ENCODE measurements at regions not wholly inside any gene's neighbourhood (a gene's known extent, or its start where the extent isn't known, plus 50 kb on each side); places are given as distances from the start of the nearest gene placed in this dataset.

GRCh38 chr10:108374991-108375390 lies 1210.5 kb upstream of the SORCS1 start:
- Mint-ChIP-seq H3K27ac (no peak overlapping the region), H3K4me3 (no peak overlapping the region), H3K9me3 (peaks cover 12% of the 10 kb centered on the region), H3K4me1 (no peaks in the 10 kb centered on the region), H3K36me3 (ENCODE audit: low read depth) (no peaks in the 10 kb centered on the region), H3K27me3 (no peaks in the 10 kb centered on the region)
- ChIA-PET CTCF (no interaction called here), POLR2A (no interaction called here)
- DNase-seq, result no peak

- no peak overlapping the region for H3K27ac Mint-ChIP-seq
- H3K4me3 Mint-ChIP-seq, result no peak overlapping the region
- POLR2A ChIA-PET, result no interaction called here
- no peak for DNase-seq
- CTCF ChIA-PET, result no interaction called here
- no peaks in the 10 kb centered on the region for H3K27me3 Mint-ChIP-seq
- peaks cover 4% of the 10 kb centered on the region for H3K9me3 Mint-ChIP-seq
- H3K4me1 Mint-ChIP-seq, result no peaks in the 10 kb centered on the region
- no peaks in the 10 kb centered on the region for H3K36me3 Mint-ChIP-seq (ENCODE audit: low read depth)
These were observed 1201.0 kb upstream of the SORCS1 start for GRCh38 chr10:108365541-108365940.

GRCh38 chr10:108363576-108363975 lies 1199.1 kb upstream of the SORCS1 start:
- POLR2A ChIA-PET, result no interaction called here

GRCh38 chr10:108362961-108363360 lies 1198.5 kb upstream of the SORCS1 start:
- no peak overlapping the region for H3K4me3 Mint-ChIP-seq
- no peaks in the 10 kb centered on the region for H3K36me3 Mint-ChIP-seq (ENCODE audit: low read depth)
- ChIA-PET CTCF (no interaction called here), POLR2A (no interaction called here)
- no peaks in the 10 kb centered on the region for H3K4me1 Mint-ChIP-seq
- H3K27ac Mint-ChIP-seq, result no peak overlapping the region
- H3K9me3 Mint-ChIP-seq, result peaks cover 2% of the 10 kb centered on the region
- DNase-seq, result no peak
- no peaks in the 10 kb centered on the region for H3K27me3 Mint-ChIP-seq

More at GRCh38 chr10:108363576-108363975, 1199.1 kb upstream of the SORCS1 start:
- H3K27ac Mint-ChIP-seq, result no peak overlapping the region
- H3K9me3 Mint-ChIP-seq, result peaks cover 4% of the 10 kb centered on the region
- CTCF ChIA-PET, result no interaction called here
- H3K4me3 Mint-ChIP-seq, result no peak overlapping the region
- no peak for DNase-seq
- no peaks in the 10 kb centered on the region for H3K36me3 Mint-ChIP-seq (ENCODE audit: low read depth)
- H3K4me1 Mint-ChIP-seq, result no peaks in the 10 kb centered on the region
- H3K27me3 Mint-ChIP-seq, result no peaks in the 10 kb centered on the region

- no peak overlapping the region for H3K27ac Mint-ChIP-seq
- POLR2A ChIA-PET, result no interaction called here
- H3K27me3 Mint-ChIP-seq, result no peaks in the 10 kb centered on the region
- no peak overlapping the region for H3K4me3 Mint-ChIP-seq
- DNase-seq, result no peak
- no peaks in the 10 kb centered on the region for H3K4me1 Mint-ChIP-seq
- CTCF ChIA-PET, result no interaction called here
- no peaks in the 10 kb centered on the region for H3K36me3 Mint-ChIP-seq (ENCODE audit: low read depth)
- peaks cover 4% of the 10 kb centered on the region for H3K9me3 Mint-ChIP-seq
These were observed 1197.8 kb upstream of the SORCS1 start for GRCh38 chr10:108362296-108362695.

- no peak overlapping the region for H3K4me3 Mint-ChIP-seq
- no peak for DNase-seq
- no peak overlapping the region for H3K27ac Mint-ChIP-seq
- peaks cover 10% of the 10 kb centered on the region for H3K9me3 Mint-ChIP-seq
- ChIA-PET CTCF (no interaction called here), POLR2A (no interaction called here)
- H3K36me3 Mint-ChIP-seq (ENCODE audit: low read depth), result no peaks in the 10 kb centered on the region
- H3K4me1 Mint-ChIP-seq, result no peaks in the 10 kb centered on the region
- no peaks in the 10 kb centered on the region for H3K27me3 Mint-ChIP-seq
These were observed 1195.7 kb upstream of the SORCS1 start for GRCh38 chr10:108360187-108360586.

GRCh38 chr10:108358912-108359311 lies 1194.4 kb upstream of the SORCS1 start:
- Mint-ChIP-seq H3K4me3 (no peak overlapping the region), H3K9me3 (peaks cover 10% of the 10 kb centered on the region), H3K36me3 (ENCODE audit: low read depth) (no peaks in the 10 kb centered on the region), H3K27me3 (no peaks in the 10 kb centered on the region), H3K4me1 (no peaks in the 10 kb centered on the region), H3K27ac (no peak overlapping the region)
- POLR2A ChIA-PET, result no interaction called here
- DNase-seq, result no peak
- CTCF ChIA-PET, result no interaction called here

GRCh38 chr10:108352771-108353170 lies 1188.3 kb upstream of the SORCS1 start:
- no peaks in the 10 kb centered on the region for H3K27me3 Mint-ChIP-seq
- H3K36me3 Mint-ChIP-seq (ENCODE audit: low read depth), result no peaks in the 10 kb centered on the region
- H3K27ac Mint-ChIP-seq, result no peak overlapping the region
- no peaks in the 10 kb centered on the region for H3K4me1 Mint-ChIP-seq
- no peak overlapping the region for H3K4me3 Mint-ChIP-seq
- DNase-seq, result no peak
- POLR2A ChIA-PET, result no interaction called here
- peaks cover 12% of the 10 kb centered on the region for H3K9me3 Mint-ChIP-seq
- CTCF ChIA-PET, result no interaction called here

GRCh38 chr10:108348215-108348614 lies 1183.7 kb upstream of the SORCS1 start:
- Mint-ChIP-seq H3K9me3 (peaks cover 6% of the 10 kb centered on the region), H3K36me3 (ENCODE audit: low read depth) (no peaks in the 10 kb centered on the region), H3K27ac (no peak overlapping the region), H3K4me1 (no peaks in the 10 kb centered on the region), H3K27me3 (no peaks in the 10 kb centered on the region), H3K4me3 (no peak overlapping the region)
- no peak for DNase-seq
- ChIA-PET CTCF (no interaction called here), POLR2A (no interaction called here)

GRCh38 chr10:108346066-108346465 lies 1181.6 kb upstream of the SORCS1 start:
- CTCF ChIA-PET, result no interaction called here
- no peak for DNase-seq
- peaks cover 6% of the 10 kb centered on the region for H3K9me3 Mint-ChIP-seq
- no peaks in the 10 kb centered on the region for H3K27me3 Mint-ChIP-seq
- H3K4me1 Mint-ChIP-seq, result no peaks in the 10 kb centered on the region
- H3K36me3 Mint-ChIP-seq (ENCODE audit: low read depth), result no peaks in the 10 kb centered on the region
- POLR2A ChIA-PET, result no interaction called here
- H3K4me3 Mint-ChIP-seq, result no peak overlapping the region
- no peak overlapping the region for H3K27ac Mint-ChIP-seq

GRCh38 chr10:108338146-108338545 lies 1173.6 kb upstream of the SORCS1 start:
- no peak for DNase-seq
- Mint-ChIP-seq H3K36me3 (ENCODE audit: low read depth) (no peaks in the 10 kb centered on the region), H3K4me3 (no peak overlapping the region), H3K27me3 (no peaks in the 10 kb centered on the region), H3K4me1 (no peaks in the 10 kb centered on the region), H3K27ac (no peak overlapping the region), H3K9me3 (peaks cover 7% of the 10 kb centered on the region)
- CTCF ChIA-PET, result no interaction called here
- POLR2A ChIA-PET, result no interaction called here

- Mint-ChIP-seq H3K4me1 (no peaks in the 10 kb centered on the region), H3K9me3 (peaks cover 7% of the 10 kb centered on the region), H3K27me3 (no peaks in the 10 kb centered on the region), H3K36me3 (ENCODE audit: low read depth) (no peaks in the 10 kb centered on the region), H3K4me3 (no peak overlapping the region), H3K27ac (no peak overlapping the region)
- POLR2A ChIA-PET, result no interaction called here
- DNase-seq, result no peak
- CTCF ChIA-PET, result interaction anchor here (0.6 kb wide), 1 partner anchor 1128 kb away, joined by 3 read pairs; no protein-coding TSS in a partner anchor
These were observed 1172.3 kb upstream of the SORCS1 start for GRCh38 chr10:108336836-108337235.

- Mint-ChIP-seq H3K27ac (no peak overlapping the region), H3K4me1 (no peaks in the 10 kb centered on the region), H3K4me3 (no peak overlapping the region), H3K9me3 (no peaks in the 10 kb centered on the region), H3K36me3 (ENCODE audit: low read depth) (no peaks in the 10 kb centered on the region), H3K27me3 (no peaks in the 10 kb centered on the region)
- no peak for DNase-seq
- CTCF ChIA-PET, result no interaction called here
- POLR2A ChIA-PET, result no interaction called here
These were observed 1163.2 kb upstream of the SORCS1 start for GRCh38 chr10:108327706-108328105.

GRCh38 chr10:108323274-108323798 lies 1158.8 kb upstream of the SORCS1 start:
- no peaks in the 10 kb centered on the region for H3K36me3 Mint-ChIP-seq (ENCODE audit: low read depth)
- POLR2A ChIA-PET, result no interaction called here
- no peak for DNase-seq
- H3K4me1 Mint-ChIP-seq, result no peaks in the 10 kb centered on the region
- H3K27ac Mint-ChIP-seq, result no peak overlapping the region
- no peak overlapping the region for H3K4me3 Mint-ChIP-seq
- H3K9me3 Mint-ChIP-seq, result peaks cover 12% of the 10 kb centered on the region
- CTCF ChIA-PET, result no interaction called here
- H3K27me3 Mint-ChIP-seq, result no peaks in the 10 kb centered on the region
